Activated naive CD4-positive, alpha-beta T cell treated with anti-CD3 and anti-CD28 coated beads, Interleukin-2, amount 10 ng/mL, durations not matched to agents 7 days and 5 days (primary cell): ENCODE measurements at regions not wholly inside any gene's neighbourhood (a gene's known extent, or its start where the extent isn't known, plus 50 kb on each side); places are given as distances from the start of the nearest gene placed in this dataset.
"Not testable (repeated sequence)": the region's sequence is repeated elsewhere in the genome, so short reads cannot be mapped to it uniquely, and the experiment has no call there.

Experiments
- CTCF ChIA-PET: fragments of 350-600 bp; sonication (Branson Sonifier 250); formaldehyde crosslinking; loops from one replicate; lab custom pipeline; 2021; ENCODE audit warnings: antibody characterized with exemption; lab: Charles Lee
- DNase-seq: peaks from one replicate; pipeline ENCODE4 v3.0.0-alpha.2; 2020
- H3K27ac Mint-ChIP-seq: one replicate; pipeline ENCODE4 v1.8.0; 2021; ENCODE audit warnings: mild to moderate bottlenecking, moderate library complexity, mixed read lengths
- H3K27me3 Mint-ChIP-seq: one replicate; pipeline ENCODE4 v1.8.0; 2021; ENCODE audit warnings: mild to moderate bottlenecking, mixed read lengths
- H3K36me3 Mint-ChIP-seq: one replicate; pipeline ENCODE4 v1.8.0; 2021; ENCODE audit warnings: mixed read lengths
- H3K4me1 Mint-ChIP-seq: one replicate; pipeline ENCODE4 v1.8.0; 2021; ENCODE audit warnings: mixed read lengths
- H3K4me3 Mint-ChIP-seq: one replicate; pipeline ENCODE4 v1.8.0; 2021; ENCODE audit warnings: mild to moderate bottlenecking, moderate library complexity, mixed read lengths
- H3K9me3 Mint-ChIP-seq: one replicate; pipeline ENCODE4 v1.8.0; 2021; ENCODE audit warnings: mixed read lengths

DNA sequence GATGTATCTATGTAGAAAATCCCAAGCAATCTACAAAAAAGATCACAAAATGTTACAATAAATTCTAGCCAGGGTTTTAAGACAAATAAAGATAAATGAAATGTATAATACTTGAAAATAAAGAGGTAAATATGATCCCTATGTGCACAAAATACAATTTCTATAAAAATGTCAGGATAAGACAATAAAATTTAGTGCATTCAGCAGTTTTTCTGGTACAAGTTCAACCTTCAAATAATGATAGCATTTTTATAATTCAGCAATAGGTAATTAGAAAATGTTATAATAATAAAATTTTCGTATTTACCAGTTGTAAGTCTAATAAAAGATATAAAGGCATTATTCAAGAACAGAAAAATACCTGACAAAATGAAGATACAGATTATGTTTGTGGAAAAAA, 726.8 kb upstream of the FAT3 start:
- Mint-ChIP-seq H3K4me3 (no peak overlapping the region), H3K9me3 (peaks cover 3% of the 10 kb centered on the region), H3K27ac (no peak overlapping the region), H3K36me3 (no peaks in the 10 kb centered on the region), H3K27me3 (no peaks in the 10 kb centered on the region), H3K4me1 (no peaks in the 10 kb centered on the region)
- CTCF ChIA-PET, result no interaction called here
- no peak for DNase-seq

DNA sequence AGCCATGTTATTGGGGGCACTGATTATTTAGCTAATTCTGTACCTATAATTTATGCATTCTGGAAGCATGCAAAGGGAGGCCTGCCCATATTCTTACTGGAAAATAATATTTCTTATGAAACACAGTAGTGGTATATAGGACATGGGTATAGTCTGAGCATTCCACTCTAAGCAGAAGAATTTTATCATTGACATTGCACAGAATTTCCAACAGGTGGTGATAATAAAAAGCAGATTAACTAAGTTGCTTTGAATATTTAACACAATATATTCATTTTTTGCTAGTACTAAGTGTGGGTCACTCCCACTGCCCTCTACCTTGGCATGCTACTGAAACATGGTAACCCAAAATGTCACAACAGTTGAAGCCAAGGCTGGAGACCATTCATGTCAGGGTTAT, 728.8 kb upstream of the FAT3 start:
- no peaks in the 10 kb centered on the region for H3K27me3 Mint-ChIP-seq
- H3K27ac Mint-ChIP-seq, result no peak overlapping the region
- H3K4me3 Mint-ChIP-seq, result no peak overlapping the region
- CTCF ChIA-PET, result no interaction called here
- no peak for DNase-seq
- H3K9me3 Mint-ChIP-seq, result peaks cover 5% of the 10 kb centered on the region
- no peaks in the 10 kb centered on the region for H3K36me3 Mint-ChIP-seq
- no peaks in the 10 kb centered on the region for H3K4me1 Mint-ChIP-seq

DNA sequence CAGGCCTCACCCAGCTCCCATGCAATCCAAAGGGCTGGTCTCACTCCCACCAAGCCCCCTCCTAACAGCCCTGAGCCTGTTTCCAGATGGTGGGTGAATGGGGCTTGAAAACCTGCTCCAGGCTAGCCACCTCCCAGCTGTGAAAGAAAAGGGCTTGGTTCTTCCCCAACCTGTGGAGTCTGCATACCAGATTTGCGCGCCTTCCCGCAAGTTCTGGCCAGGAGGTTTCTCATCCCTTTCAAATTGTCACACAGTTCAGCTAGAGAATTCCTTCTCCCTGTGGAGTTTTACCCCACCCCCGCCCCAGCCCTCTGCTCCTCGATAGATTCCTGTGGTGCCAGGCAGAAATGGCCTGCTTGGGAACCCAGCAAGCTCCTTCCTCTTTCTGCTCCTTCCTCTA, 734.6 kb upstream of the FAT3 start:
- Mint-ChIP-seq H3K27me3 (no peaks in the 10 kb centered on the region), H3K27ac (no peak overlapping the region), H3K9me3 (peaks cover 36% of the 10 kb centered on the region), H3K4me1 (no peaks in the 10 kb centered on the region), H3K36me3 (no peaks in the 10 kb centered on the region), H3K4me3 (no peak overlapping the region)
- CTCF ChIA-PET, result no interaction called here
- DNase-seq, result no peak

DNA sequence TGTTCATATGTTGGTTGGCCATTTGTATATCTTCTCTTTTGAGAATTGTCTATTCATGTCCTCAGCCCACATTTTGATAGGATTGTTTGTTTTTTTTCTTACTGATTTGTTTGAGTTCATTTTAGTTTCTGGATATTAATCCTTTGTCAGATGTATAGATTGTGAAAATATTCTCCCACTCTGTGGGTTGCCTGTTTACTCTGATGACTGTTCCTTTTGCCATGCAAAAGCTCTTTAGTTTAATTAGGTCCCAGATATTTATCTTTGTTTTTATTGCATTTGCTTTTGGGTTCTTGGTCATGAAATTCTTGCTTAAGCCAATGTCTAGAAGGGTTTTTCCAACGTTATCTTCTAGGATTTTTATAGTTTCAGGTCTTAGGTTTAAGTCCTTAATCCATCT, 740.7 kb upstream of the FAT3 start:
- CTCF ChIA-PET, DNase-seq, H3K4me1 Mint-ChIP-seq, H3K4me3 Mint-ChIP-seq, H3K27ac Mint-ChIP-seq, H3K36me3 Mint-ChIP-seq, H3K27me3 Mint-ChIP-seq: not testable (repeated sequence)
- H3K9me3 Mint-ChIP-seq, result peaks cover 29% of the 10 kb centered on the region

DNA sequence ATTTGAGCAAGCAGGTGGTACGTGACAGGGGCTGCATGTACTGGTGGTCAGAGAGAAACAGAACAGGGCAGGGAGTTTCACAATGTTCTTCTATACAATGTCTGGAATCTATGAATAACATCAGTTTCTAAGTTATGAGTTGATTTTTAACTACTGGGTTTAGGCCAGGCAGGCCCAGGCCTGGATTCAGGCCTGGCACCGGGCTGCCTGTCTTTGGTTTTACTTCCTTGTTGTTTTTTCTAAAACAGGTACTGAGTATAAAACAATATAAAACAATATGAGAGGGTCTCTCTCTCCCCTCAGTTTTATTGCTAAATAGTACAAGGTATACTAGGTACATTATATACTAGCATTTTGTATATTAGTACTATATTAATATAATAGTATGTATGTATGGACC, 742.7 kb upstream of the FAT3 start:
- CTCF ChIA-PET, H3K36me3 Mint-ChIP-seq, H3K27ac Mint-ChIP-seq, H3K4me3 Mint-ChIP-seq, H3K4me1 Mint-ChIP-seq, H3K27me3 Mint-ChIP-seq, DNase-seq: not testable (repeated sequence)
- peaks cover 33% of the 10 kb centered on the region for H3K9me3 Mint-ChIP-seq

DNA sequence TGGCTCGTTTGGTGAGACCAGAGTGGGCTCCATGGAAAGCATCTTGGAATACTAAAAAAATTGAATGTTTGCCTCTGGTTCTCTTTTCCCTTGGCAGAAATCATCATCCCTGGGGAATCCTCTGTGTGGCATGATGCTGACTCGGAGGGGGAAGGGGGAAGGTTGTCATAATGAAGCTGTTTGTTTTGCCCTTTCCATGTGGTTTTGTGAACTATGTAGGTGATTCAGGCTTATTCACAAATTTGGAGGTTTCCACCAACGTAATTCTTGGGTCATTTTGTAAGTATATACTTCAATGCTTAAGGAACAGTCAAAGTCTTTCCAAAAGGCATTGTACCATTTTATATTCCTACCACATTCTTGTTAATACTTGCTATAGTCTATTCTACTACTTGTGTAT, 754.0 kb upstream of the FAT3 start:
- Mint-ChIP-seq H3K27me3 (no peaks in the 10 kb centered on the region), H3K4me3 (no peak overlapping the region), H3K27ac (no peak overlapping the region), H3K9me3 (peaks cover 15% of the 10 kb centered on the region), H3K4me1 (no peaks in the 10 kb centered on the region), H3K36me3 (no peaks in the 10 kb centered on the region)
- DNase-seq, result no peak
- CTCF ChIA-PET, result no interaction called here

DNA sequence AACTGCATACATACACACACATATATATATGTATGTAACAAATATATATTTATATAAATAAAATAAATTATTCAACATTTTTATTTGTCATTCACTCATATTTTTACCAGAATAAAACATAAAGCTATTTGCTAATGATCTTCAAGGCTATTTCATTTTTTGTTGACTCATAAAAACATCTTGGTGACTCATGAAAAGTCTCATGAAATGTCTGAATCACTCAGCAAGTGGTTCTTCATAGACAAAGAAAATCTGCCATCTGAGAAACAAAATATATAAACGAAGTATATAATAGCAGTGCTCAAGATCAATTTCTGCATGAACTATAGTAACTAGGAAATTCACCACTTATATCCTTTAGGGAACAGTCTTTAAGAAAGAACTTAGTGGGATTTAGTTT, 764.8 kb upstream of the FAT3 start:
- CTCF ChIA-PET, result no interaction called here
- no peaks in the 10 kb centered on the region for H3K36me3 Mint-ChIP-seq
- H3K9me3 Mint-ChIP-seq, result peaks cover 7% of the 10 kb centered on the region
- no peaks in the 10 kb centered on the region for H3K27me3 Mint-ChIP-seq
- H3K4me3 Mint-ChIP-seq, result no peak overlapping the region
- H3K27ac Mint-ChIP-seq, result no peak overlapping the region
- H3K4me1 Mint-ChIP-seq, result no peaks in the 10 kb centered on the region
- no peak for DNase-seq

DNA sequence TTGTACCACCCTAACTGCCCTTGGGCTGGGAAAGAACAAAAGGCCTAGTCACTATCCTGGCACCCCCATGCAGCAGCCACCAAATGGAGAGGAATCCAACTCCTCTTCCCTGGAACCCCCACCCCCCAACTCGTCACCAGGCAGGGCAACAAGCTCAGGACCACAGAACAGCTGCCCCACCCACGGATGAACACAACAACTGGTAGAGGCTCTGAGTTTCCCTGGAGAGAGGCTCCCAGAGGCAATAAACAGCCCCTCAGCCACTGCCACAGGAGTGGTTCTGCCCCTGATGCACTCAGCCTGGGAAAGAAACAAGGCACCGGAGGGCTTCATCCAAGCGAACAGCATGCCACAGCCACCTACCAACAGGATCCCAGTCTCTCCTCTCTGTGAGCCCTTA, 778.4 kb upstream of the FAT3 start:
- H3K27ac Mint-ChIP-seq, result no peak overlapping the region
- H3K4me1 Mint-ChIP-seq, result no peaks in the 10 kb centered on the region
- H3K36me3 Mint-ChIP-seq, result no peaks in the 10 kb centered on the region
- CTCF ChIA-PET, result no interaction called here
- H3K9me3 Mint-ChIP-seq, result peaks cover 4% of the 10 kb centered on the region
- no peaks in the 10 kb centered on the region for H3K27me3 Mint-ChIP-seq
- DNase-seq, result no peak
- H3K4me3 Mint-ChIP-seq, result no peak overlapping the region

DNA sequence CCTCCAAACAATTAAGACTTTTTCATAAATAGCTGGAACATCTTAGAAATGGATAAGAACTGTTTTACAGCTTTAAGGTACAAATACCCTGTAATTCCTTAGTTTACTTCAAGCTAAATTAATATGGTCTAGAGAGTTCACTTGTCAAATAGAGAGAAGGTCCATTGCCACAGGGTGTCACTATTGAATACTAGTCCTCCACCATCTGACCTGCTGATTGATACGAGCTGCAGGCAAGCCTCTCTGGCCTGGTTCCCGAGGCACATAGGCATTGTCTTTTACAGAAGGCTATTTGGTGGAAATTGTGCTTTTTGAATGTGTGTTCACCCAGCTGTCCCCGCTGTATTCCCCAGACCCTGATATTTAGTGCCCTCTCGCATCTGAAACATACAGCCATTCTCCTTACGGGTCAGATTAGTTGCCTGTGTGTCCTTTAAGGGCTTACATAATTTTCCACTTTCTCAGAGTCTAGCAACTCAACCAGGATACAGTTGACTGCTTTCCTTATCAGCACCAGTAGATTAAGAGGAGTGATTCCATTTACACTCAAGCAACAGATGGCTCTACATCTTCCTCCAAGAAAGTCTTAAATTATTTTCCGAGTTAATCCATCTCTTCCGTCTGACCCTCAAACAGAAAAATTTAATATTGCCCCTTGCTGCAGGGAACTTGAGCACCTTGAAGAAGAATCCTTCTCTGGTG, 788.8 kb upstream of the FAT3 start:
- no peaks in the 10 kb centered on the region for H3K4me1 Mint-ChIP-seq
- CTCF ChIA-PET, result no interaction called here
- H3K4me3 Mint-ChIP-seq, result no peak overlapping the region
- no peaks in the 10 kb centered on the region for H3K27me3 Mint-ChIP-seq
- DNase-seq, result no peak
- H3K9me3 Mint-ChIP-seq, result peaks cover 14% of the 10 kb centered on the region
- H3K27ac Mint-ChIP-seq, result no peak overlapping the region
- H3K36me3 Mint-ChIP-seq, result no peaks in the 10 kb centered on the region

DNA sequence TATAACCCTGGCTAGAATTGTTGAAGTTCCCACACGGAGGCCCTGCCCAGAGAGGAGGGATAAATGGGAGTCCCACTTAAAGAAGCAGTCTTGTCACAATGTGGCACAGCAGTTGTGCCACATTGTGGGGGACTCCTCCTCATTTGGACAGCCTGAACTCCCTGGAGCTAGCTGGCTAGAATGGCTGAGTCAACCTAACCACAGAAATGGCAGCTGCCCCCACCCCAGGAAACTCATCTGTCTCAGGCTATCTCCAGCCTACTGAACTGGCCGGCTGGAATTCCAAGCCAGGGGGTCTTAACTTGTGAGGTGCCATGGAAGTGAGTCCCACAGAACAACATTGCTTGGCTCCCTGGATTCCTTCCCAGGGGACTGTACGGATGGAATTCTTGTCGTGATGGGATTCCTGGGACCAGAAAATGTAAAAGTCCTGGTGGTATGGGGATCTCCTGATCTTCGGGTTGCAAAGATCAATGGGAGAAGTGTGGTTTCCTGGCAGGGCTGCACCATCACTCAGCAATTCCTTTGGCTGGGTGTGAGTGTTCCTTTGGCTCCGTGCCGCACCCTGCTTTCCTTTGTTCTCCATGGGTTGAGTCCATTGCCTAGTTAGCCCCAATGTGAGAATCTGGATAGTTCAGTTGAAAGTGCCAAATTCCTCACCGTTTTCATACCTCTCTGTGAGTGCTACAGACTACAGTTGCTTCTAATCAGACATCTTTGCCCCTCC, 791.2 kb upstream of the FAT3 start:
- Mint-ChIP-seq H3K4me1 (no peaks in the 10 kb centered on the region), H3K4me3 (no peak overlapping the region), H3K9me3 (peaks cover 8% of the 10 kb centered on the region), H3K27me3 (no peaks in the 10 kb centered on the region), H3K36me3 (no peaks in the 10 kb centered on the region), H3K27ac (no peak overlapping the region)
- DNase-seq, result no peak
- CTCF ChIA-PET, result no interaction called here

DNA sequence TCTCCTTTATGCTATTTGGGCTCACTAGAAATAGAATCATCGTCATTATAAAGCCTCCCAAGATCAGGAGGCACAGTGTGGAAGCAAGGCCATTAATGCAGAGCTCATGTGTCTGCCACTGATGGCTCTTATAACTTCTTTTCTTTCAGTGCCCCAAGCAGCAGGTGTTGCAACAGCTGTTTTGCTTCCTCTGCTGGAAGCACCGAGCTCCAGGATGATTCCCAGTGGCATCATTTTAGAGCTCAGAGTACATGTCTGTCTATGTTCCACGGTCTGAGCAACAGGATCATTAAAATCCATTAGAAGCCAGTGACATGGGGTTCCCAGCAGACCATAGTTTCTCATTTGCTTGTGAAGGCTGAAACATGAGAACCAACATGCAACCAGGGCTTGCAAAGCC, 803.0 kb upstream of the FAT3 start:
- H3K4me1 Mint-ChIP-seq, result no peaks in the 10 kb centered on the region

DNA sequence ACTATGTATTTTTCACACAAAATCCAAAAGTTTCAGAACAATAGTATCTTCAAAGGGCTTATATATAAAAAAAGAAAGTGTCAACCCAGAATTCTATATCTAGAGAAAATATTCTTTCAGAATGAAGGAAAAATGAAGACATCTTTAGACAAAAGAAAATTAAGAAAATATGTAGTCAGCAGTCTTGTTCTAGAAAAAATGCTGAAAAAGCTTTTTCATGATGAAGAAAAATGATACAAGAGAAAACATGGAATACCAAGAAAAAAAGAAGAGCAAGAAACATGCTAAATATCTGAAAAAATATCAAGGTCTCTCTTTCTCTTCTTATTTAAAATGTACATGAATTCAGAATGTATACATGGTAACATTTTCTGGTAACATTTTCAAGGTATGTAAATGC, 816.8 kb upstream of the FAT3 start:
- DNase-seq, result no peak
- CTCF ChIA-PET, result no interaction called here
- Mint-ChIP-seq H3K27me3 (no peaks in the 10 kb centered on the region), H3K4me3 (no peak overlapping the region), H3K9me3 (no peaks in the 10 kb centered on the region), H3K4me1 (no peaks in the 10 kb centered on the region), H3K36me3 (no peaks in the 10 kb centered on the region), H3K27ac (no peak overlapping the region)

More for the DNA sequence above, 803.0 kb upstream of the FAT3 start:
- peaks cover 2% of the 10 kb centered on the region for H3K9me3 Mint-ChIP-seq
- no peak overlapping the region for H3K4me3 Mint-ChIP-seq
- CTCF ChIA-PET, result no interaction called here
- H3K36me3 Mint-ChIP-seq, result no peaks in the 10 kb centered on the region
- DNase-seq, result no peak
- no peaks in the 10 kb centered on the region for H3K27me3 Mint-ChIP-seq
- no peak overlapping the region for H3K27ac Mint-ChIP-seq

DNA sequence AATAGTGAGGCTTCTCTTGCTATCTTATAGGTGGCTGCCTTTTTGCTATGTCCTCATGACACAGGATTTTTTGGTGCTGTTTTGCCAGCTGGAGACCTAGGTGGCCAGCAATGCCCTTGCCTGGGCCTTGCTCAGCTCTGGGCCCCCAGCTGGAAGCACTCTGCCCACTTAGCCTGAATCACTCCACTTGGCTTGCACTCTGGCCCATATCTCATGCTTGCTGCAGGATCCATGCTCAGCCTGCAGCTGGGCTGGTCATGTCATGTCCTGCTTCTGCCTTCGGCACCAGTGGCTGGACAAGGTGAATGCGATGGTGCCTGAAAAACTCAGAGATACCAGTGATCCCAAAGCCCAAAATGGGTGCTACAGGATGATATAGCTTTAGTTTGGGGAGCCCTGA, 818.6 kb upstream of the FAT3 start:
- no peaks in the 10 kb centered on the region for H3K4me1 Mint-ChIP-seq
- H3K36me3 Mint-ChIP-seq, result no peaks in the 10 kb centered on the region
- H3K4me3 Mint-ChIP-seq, result no peak overlapping the region
- H3K27ac Mint-ChIP-seq, result no peak overlapping the region
- CTCF ChIA-PET, result no interaction called here
- H3K9me3 Mint-ChIP-seq, result peaks cover 5% of the 10 kb centered on the region
- H3K27me3 Mint-ChIP-seq, result no peaks in the 10 kb centered on the region
- no peak for DNase-seq

DNA sequence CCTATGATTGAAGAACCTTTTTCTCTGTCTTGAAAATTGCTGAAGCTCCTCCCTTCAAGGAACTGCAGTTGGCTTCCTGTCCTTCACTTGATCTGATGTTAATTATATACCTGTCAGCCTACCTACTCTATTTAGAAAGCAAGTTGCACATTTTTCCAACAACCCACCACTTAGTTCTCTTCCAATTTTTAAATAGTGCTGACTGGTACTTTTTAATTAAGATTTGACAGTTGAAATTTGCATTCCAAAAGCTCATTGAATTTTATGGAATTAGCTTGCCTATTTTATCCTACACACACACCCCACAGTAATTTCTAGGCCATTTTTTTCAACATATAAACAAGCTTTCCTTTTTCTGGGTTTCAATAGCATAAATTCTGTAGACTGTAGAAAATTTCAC, 820.3 kb upstream of the FAT3 start:
- Mint-ChIP-seq H3K36me3 (no peaks in the 10 kb centered on the region), H3K4me1 (no peaks in the 10 kb centered on the region), H3K4me3 (no peak overlapping the region), H3K27ac (no peak overlapping the region), H3K9me3 (peaks cover 7% of the 10 kb centered on the region), H3K27me3 (no peaks in the 10 kb centered on the region)
- CTCF ChIA-PET, result no interaction called here
- no peak for DNase-seq

DNA sequence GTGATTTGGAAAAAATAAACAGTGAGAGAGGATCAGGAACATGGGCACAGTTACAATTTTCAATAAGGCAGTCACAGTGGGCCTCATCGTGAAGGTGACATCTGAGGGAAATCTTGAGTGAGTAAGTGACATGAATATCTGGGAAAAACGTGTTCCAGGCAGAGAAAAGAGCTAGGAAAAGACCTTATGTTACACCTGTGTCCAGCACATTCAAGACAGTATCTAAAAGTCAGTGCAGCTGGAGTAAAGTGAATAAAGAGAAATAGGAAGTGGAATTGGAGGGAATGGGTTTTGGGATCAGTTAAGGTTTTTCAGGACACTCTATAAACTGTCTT, 827.5 kb upstream of the FAT3 start:
- Mint-ChIP-seq H3K27me3 (no peaks in the 10 kb centered on the region), H3K27ac (no peak overlapping the region), H3K9me3 (peaks cover 8% of the 10 kb centered on the region), H3K4me1 (no peaks in the 10 kb centered on the region), H3K36me3 (no peaks in the 10 kb centered on the region), H3K4me3 (no peak overlapping the region)
- CTCF ChIA-PET, result no interaction called here
- no peak for DNase-seq
